Keratinocyte (primary cell): ENCODE measurements at regions not wholly inside any gene's neighbourhood (a gene's known extent, or its start where the extent isn't known, plus 50 kb on each side); places are given as distances from the start of the nearest gene placed in this dataset.
"Not testable (repeated sequence)": the region's sequence is repeated elsewhere in the genome, so short reads cannot be mapped to it uniquely, and the experiment has no call there.

Experiments used
- DNase-seq: peaks from one replicate; pipeline ENCODE4 v3.0.0-alpha.2; 2011; ENCODE audit warnings: low read depth, missing footprints, low spot score
- FAIRE-seq: peaks from 2 replicates; lab custom pipeline; 2011; peaks lifted over from hg19 to GRCh38; lab: Jason Lieb, UNC
- H2AFZ ChIP-seq: 2 replicates; pipeline ENCODE4 v1.6.0; 2012; ENCODE audit warnings: low read length, control low read depth, inconsistent platforms; ENCODE audit not compliant: control insufficient read depth
- H3K27ac ChIP-seq: 2 replicates; pipeline ENCODE4 v1.5.1; 2011; ENCODE audit warnings: low read length; ENCODE audit not compliant: control insufficient read depth, insufficient read depth
- H3K27me3 ChIP-seq: 3 replicates; pipeline ENCODE4 v1.6.0; 2011; ENCODE audit warnings: low read length; ENCODE audit not compliant: control insufficient read depth, insufficient read depth; ENCODE audit errors: extremely low read depth
- H3K36me3 ChIP-seq, 2 experiments: 2 replicates in 1 of 2; 3 replicates in 1 of 2; pipeline ENCODE4 v1.5.1; 2011; ENCODE audit warnings: low read length in 2 of 2, mild to moderate bottlenecking in 1 of 2; ENCODE audit not compliant: control insufficient read depth in 2 of 2, insufficient read depth in 2 of 2; ENCODE audit errors: extremely low read depth in 1 of 2
- H3K4me1 ChIP-seq: 3 replicates; pipeline ENCODE4 v1.5.1; 2011; ENCODE audit warnings: low read length; ENCODE audit not compliant: control insufficient read depth, insufficient read depth; ENCODE audit errors: extremely low read depth
- H3K4me2 ChIP-seq: 3 replicates; pipeline ENCODE4 v1.6.0; 2011; ENCODE audit warnings: low read depth, low read length; ENCODE audit not compliant: control insufficient read depth, insufficient read depth; ENCODE audit errors: extremely low read depth
- H3K4me3 ChIP-seq, 3 experiments: fragments of 200-600 bp in 1 of 3; sonication (generic) in 1 of 3; 2 replicates in 2 of 3; 3 replicates in 1 of 3; pipeline ENCODE4 v1.5.1; 2011 to 2016; ENCODE audit warnings: low read length in 3 of 3, mild to moderate bottlenecking in 3 of 3, control low read depth in 2 of 3, inconsistent platforms in 1 of 3, low read depth in 1 of 3, mixed read lengths in 1 of 3, mixed run types in 1 of 3, moderate library complexity in 1 of 3; ENCODE audit not compliant: control insufficient read depth in 2 of 3, insufficient read depth in 2 of 3; ENCODE audit errors: extremely low read depth in 1 of 3
- H3K79me2 ChIP-seq: 2 replicates; pipeline ENCODE4 v1.6.0; 2012; ENCODE audit warnings: low read length; ENCODE audit not compliant: control insufficient read depth, insufficient read depth
- H3K9ac ChIP-seq: 3 replicates; pipeline ENCODE4 v1.6.0; 2011; ENCODE audit warnings: low read length; ENCODE audit not compliant: control insufficient read depth, insufficient read depth; ENCODE audit errors: extremely low read depth
- H3K9me1 ChIP-seq: 3 replicates; pipeline ENCODE4 v1.6.0; 2011; ENCODE audit warnings: low read length; ENCODE audit not compliant: control insufficient read depth, insufficient read depth; ENCODE audit errors: extremely low read depth
- H3K9me3 ChIP-seq: 2 replicates; pipeline ENCODE4 v1.5.1; 2012; ENCODE audit warnings: low read depth, low read length; ENCODE audit not compliant: control insufficient read depth
- H4K20me1 ChIP-seq: 3 replicates; pipeline ENCODE4 v1.6.0; 2011; ENCODE audit warnings: low read length; ENCODE audit not compliant: control insufficient read depth, insufficient read depth; ENCODE audit errors: extremely low read depth
- EZH2 ChIP-seq: IDR thresholded peaks from one replicate; pipeline ENCODE4 v1.6.1; 2012; ENCODE audit warnings: inconsistent platforms, mild to moderate bottlenecking, low read length, moderate library complexity
- dilution Hi-C: fragments of 300-500 bp; cut with MboI; formaldehyde crosslinking; loops from one replicate; pipeline ENCODE4 v1.7.0; 2020; ENCODE audit warnings: low sequenced_read_pairs; ENCODE audit not compliant: extremely low pct_ligation_motif_present
- TF ChIP-seq, protein P1 (sequence below), 3 experiments: IDR thresholded peaks in 1 of 3; conservative IDR thresholded peaks in 1 of 3; optimal IDR thresholded peaks in 1 of 3; 2 replicates in 2 of 3; 3 replicates in 1 of 3; pipeline versions ENCODE3 to v1.5.1; 2011; ENCODE audit warnings: low read length in 3 of 3, mild to moderate bottlenecking in 3 of 3, moderate library complexity in 2 of 3, control low read depth in 1 of 3, inconsistent platforms in 1 of 3; ENCODE audit not compliant: insufficient read depth in 2 of 3; ENCODE audit errors: extremely low read depth in 1 of 3

DNA sequence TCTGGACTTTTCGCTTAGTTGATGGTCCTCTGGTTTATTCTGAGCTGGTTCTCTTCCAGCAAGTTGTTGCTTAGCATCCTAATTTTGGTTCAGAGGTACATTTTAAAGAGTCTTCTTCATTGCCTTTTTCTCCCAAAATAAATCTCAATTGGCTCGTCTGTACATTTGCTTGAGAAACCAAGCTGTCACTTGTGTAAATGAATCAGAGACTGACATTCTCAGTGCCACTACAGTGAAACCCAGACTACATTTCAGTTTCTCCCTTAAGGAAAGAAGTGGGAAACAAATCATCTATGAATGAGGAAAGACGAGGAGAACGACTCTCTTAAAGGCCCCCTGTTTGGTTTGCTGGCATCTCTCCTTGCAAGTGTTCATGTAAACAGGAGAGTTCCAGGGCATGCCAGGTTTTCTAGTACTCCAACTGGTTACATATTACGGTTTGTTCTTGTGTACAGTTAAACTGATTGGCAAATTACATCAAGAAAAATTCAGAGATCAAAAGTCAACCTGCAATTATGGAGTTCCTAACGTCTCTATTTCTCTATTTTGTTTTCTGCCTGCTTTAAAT lies 654.6 kb downstream of the SH2D4B start:
- dilution Hi-C loops: no loop called here
- Histone ChIP-seq H3K27me3 (no peaks in the 10 kb centered on the region), H3K9ac (no peak overlapping the region), H3K79me2 (no peaks in the 10 kb centered on the region), H3K4me2 (no peak overlapping the region), H3K9me3 (no peaks in the 10 kb centered on the region), H3K4me1 (no peaks in the 10 kb centered on the region), H4K20me1 (no peaks in the 10 kb centered on the region), H3K36me3 (no peaks in the 10 kb centered on the region), H3K9me1 (no peaks in the 10 kb centered on the region), H3K4me3 (no peak overlapping the region), H2AFZ (no peak overlapping the region), H3K27ac (no peak overlapping the region)
- DNase-seq (no peak), FAIRE-seq (no peak)
- TF ChIP-seq, protein P1, sequence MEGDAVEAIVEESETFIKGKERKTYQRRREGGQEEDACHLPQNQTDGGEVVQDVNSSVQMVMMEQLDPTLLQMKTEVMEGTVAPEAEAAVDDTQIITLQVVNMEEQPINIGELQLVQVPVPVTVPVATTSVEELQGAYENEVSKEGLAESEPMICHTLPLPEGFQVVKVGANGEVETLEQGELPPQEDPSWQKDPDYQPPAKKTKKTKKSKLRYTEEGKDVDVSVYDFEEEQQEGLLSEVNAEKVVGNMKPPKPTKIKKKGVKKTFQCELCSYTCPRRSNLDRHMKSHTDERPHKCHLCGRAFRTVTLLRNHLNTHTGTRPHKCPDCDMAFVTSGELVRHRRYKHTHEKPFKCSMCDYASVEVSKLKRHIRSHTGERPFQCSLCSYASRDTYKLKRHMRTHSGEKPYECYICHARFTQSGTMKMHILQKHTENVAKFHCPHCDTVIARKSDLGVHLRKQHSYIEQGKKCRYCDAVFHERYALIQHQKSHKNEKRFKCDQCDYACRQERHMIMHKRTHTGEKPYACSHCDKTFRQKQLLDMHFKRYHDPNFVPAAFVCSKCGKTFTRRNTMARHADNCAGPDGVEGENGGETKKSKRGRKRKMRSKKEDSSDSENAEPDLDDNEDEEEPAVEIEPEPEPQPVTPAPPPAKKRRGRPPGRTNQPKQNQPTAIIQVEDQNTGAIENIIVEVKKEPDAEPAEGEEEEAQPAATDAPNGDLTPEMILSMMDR (optimal IDR thresholded peaks at IDR 0.05 in 1 of 3, IDR thresholded peaks at IDR 0.05 in 1 of 3, conservative IDR thresholded peaks at IDR 0.05 in 1 of 3; ENCODE audit: extremely low read depth in 1 of 3, insufficient read depth in 2 of 3, low read length in 3 of 3): no peak
- no peak for TF ChIP-seq EZH2

DNA sequence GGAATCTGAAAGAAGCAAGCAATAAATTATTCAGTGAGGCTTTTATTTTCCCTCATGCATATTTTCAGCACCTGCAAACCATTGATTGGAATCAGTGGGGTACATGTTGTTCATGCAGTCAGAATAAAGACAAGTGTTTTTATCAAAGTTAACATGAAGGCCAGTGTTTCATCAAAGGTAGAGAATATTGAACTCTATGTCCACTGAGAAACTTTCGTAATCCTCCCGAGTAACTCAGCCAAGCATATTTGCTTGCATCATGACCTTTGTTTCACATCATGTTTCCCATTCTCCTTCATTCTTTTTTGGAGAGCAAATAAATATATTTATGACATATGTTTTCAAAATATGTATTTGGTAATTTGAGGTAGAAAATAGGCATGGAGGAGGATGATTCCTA lies 663.1 kb downstream of the SH2D4B start:
- dilution Hi-C loops: no loop called here
- no peak for TF ChIP-seq EZH2
- TF ChIP-seq, protein P1 (optimal IDR thresholded peaks at IDR 0.05 in 1 of 3, IDR thresholded peaks at IDR 0.05 in 1 of 3, conservative IDR thresholded peaks at IDR 0.05 in 1 of 3; ENCODE audit: extremely low read depth in 1 of 3, insufficient read depth in 2 of 3, low read length in 3 of 3): no peak
- no peaks in the 10 kb centered on the region for H3K9me3 ChIP-seq
- H3K27ac ChIP-seq: no peak overlapping the region
- no peaks in the 10 kb centered on the region for H3K27me3 ChIP-seq
- no peaks in the 10 kb centered on the region for H4K20me1 ChIP-seq
- H3K4me2 ChIP-seq: no peak overlapping the region
- FAIRE-seq (no peak), DNase-seq (no peak)
- no peaks in the 10 kb centered on the region for H3K9me1 ChIP-seq
- no peak overlapping the region for H3K4me3 ChIP-seq
- no peaks in the 10 kb centered on the region for H3K36me3 ChIP-seq
- no peaks in the 10 kb centered on the region for H3K79me2 ChIP-seq
- H2AFZ ChIP-seq: no peak overlapping the region
- H3K9ac ChIP-seq: no peak overlapping the region
- no peaks in the 10 kb centered on the region for H3K4me1 ChIP-seq

DNA sequence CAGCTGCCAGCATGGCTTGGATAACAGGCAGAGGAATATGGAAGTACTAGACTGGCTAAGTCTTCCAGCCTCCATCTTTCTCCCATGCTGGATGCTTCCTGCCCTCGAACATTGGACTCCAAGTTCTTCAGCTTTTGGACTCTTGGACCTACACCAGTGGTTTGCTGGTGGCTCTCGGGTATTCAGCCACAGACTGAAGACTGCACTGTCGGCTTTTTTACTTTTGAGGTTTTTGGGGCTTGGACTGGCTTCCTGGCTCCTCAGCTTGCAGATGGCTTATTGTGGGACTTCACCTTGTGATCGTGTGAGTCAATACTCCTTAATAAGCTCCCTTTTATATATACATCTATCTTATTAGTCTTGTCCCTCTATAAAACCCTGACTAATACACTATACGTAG lies 667.6 kb upstream of the NRG3 start:
- H3K4me2 ChIP-seq, FAIRE-seq, dilution Hi-C loops, H3K4me1 ChIP-seq, H3K79me2 ChIP-seq, H3K9me3 ChIP-seq, H3K4me3 ChIP-seq, H2AFZ ChIP-seq, H3K9ac ChIP-seq, H3K27me3 ChIP-seq, H3K9me1 ChIP-seq, H3K27ac ChIP-seq, DNase-seq, H4K20me1 ChIP-seq, H3K36me3 ChIP-seq: not testable (repeated sequence)
